ENCODE measurements at regions not wholly inside any gene's neighbourhood (a gene's known extent, or its start where the extent isn't known, plus 50 kb on each side); places are given as distances from the start of the nearest gene placed in this dataset.

DNA sequence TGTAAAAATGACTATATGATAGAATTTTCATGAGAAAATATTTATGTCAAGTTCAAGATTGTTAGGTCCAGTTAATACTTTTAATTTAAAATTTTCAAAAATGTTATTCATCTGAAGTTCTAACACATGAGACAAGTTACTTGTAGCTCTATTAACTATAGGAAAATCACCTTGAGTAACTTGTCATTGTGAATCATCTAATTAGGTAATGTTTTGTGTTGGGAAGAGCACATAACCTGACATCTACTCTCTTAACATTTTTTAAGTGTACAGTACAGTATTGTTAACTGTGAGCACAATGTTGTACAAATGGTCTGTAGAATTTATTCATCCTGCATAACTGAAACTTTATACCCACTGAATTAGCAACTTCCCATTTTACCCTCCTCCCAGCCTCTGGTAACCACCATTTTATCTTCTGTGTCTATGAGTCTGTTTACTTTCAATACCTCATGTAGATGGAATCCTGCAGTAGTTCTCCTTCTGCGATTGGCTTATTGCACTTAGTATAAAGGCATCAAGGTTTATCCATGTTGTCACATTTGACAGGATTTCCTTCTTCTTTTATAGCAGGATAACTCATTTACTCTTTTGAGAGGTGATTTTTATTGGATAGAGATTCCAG lies 54.6 kb downstream of the ARL4A start:
- intact Hi-C loops (cut with DNase I) = no loop called here
- TF ChIP-seq POLR2AphosphoS5 (IDR thresholded peaks at IDR 0.05) (no peak), EP300 (IDR thresholded peaks at IDR 0.05) (no peak), POLR2A (IDR thresholded peaks at IDR 0.05) (no peak)
- TF ChIP-seq, protein P1, sequence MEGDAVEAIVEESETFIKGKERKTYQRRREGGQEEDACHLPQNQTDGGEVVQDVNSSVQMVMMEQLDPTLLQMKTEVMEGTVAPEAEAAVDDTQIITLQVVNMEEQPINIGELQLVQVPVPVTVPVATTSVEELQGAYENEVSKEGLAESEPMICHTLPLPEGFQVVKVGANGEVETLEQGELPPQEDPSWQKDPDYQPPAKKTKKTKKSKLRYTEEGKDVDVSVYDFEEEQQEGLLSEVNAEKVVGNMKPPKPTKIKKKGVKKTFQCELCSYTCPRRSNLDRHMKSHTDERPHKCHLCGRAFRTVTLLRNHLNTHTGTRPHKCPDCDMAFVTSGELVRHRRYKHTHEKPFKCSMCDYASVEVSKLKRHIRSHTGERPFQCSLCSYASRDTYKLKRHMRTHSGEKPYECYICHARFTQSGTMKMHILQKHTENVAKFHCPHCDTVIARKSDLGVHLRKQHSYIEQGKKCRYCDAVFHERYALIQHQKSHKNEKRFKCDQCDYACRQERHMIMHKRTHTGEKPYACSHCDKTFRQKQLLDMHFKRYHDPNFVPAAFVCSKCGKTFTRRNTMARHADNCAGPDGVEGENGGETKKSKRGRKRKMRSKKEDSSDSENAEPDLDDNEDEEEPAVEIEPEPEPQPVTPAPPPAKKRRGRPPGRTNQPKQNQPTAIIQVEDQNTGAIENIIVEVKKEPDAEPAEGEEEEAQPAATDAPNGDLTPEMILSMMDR (IDR thresholded peaks at IDR 0.05) = no peak
- H3K9me3 ChIP-seq = no peaks in the 10 kb centered on the region
- 2 to 24% methylated on average over 1 of the region's 1 CpG for WGBS, 2 donors
- no peaks in the 10 kb centered on the region for H3K27me3 ChIP-seq
- no peak for DNase-seq
- H3K36me3 ChIP-seq = no peaks in the 10 kb centered on the region
- H3K27ac ChIP-seq = no peak overlapping the region
- H3K4me1 ChIP-seq = no peaks in the 10 kb centered on the region
- H3K4me3 ChIP-seq = no peak overlapping the region

DNA sequence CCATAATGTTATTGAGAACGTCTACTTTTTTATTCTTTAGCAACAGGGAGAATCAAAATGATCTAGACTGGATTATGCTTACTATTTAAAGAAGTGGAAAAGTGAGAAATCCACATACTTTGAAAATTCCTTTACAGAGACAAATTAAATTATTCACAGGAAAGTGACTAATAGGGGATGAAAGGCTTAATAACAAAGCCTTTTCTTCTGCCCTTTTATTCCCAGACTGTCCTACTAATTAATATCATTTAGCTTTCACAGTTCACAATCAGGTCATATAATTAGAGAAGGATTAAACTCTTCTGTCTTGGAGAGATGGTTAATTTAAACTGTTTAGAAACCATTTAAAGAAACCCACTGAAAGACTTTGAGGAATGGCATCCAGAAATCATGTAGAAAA lies 58.8 kb downstream of the ARL4A start:
- intact Hi-C loops (cut with DNase I) = no loop called here
- H3K27ac ChIP-seq = no peak overlapping the region
- H3K4me3 ChIP-seq = no peak overlapping the region

DNA sequence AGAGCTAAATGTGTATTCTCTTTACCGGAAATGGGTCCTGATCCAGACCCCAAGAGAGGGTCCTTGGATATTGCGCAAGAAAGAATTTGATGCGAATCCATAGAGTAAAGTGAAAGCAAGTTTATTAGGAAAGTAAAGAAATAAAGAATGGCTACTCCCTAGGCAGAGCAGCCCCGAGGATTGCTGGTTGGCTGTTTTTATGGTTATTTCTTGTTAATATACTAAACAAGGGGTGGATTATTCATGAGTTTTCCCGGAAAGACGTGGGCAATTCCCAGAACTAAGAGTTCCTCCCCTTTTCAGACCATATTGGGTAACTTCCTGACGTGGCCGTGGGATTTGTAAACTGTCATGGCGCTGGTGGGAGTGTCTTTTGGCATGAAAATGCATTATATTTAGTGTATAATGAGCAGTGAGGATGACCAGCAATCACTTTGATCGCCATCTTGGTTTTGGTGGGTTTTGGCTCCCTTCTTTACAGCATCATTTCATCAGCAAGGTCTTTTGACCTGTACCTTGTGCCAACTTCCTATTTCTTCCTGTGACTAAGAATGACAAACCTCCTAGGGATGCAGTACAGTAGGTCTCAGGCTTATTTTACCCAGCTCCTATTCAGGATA lies 60.4 kb downstream of the ARL4A start:
- Histone ChIP-seq H3K4me1 (no peaks in the 10 kb centered on the region), H3K27me3 (no peaks in the 10 kb centered on the region), H3K9me3 (no peaks in the 10 kb centered on the region), H3K4me3 (no peak overlapping the region), H3K36me3 (no peaks in the 10 kb centered on the region), H3K27ac (no peak overlapping the region)
- 91 to 94% methylated on average over 10 of the region's 10 CpGs for WGBS, 2 donors
- intact Hi-C loops (cut with DNase I) = no loop called here
- TF ChIP-seq POLR2A (IDR thresholded peaks at IDR 0.05) = no peak
- no peak for TF ChIP-seq EP300 (IDR thresholded peaks at IDR 0.05)
- no peak for TF ChIP-seq POLR2AphosphoS5 (IDR thresholded peaks at IDR 0.05)
- TF ChIP-seq, protein P1 (IDR thresholded peaks at IDR 0.05) = no peak
- DNase-seq = no peak

More for the DNA sequence above, 58.8 kb downstream of the ARL4A start:
- H3K4me1 ChIP-seq = no peaks in the 10 kb centered on the region
- H3K9me3 ChIP-seq = no peaks in the 10 kb centered on the region
- 8 to 51% methylated on average over 1 of the region's 1 CpG for WGBS, 2 donors
- DNase-seq = no peak
- no peaks in the 10 kb centered on the region for H3K36me3 ChIP-seq
- TF ChIP-seq EP300 (IDR thresholded peaks at IDR 0.05) (no peak), POLR2AphosphoS5 (IDR thresholded peaks at IDR 0.05) (no peak), POLR2A (IDR thresholded peaks at IDR 0.05) (no peak)
- TF ChIP-seq, protein P1 (IDR thresholded peaks at IDR 0.05) = no peak
- H3K27me3 ChIP-seq = no peaks in the 10 kb centered on the region

- Histone ChIP-seq H3K9me3 (no peaks in the 10 kb centered on the region), H3K36me3 (no peaks in the 10 kb centered on the region), H3K27me3 (no peaks in the 10 kb centered on the region), H3K4me3 (no peak overlapping the region), H3K4me1 (no peaks in the 10 kb centered on the region), H3K27ac (no peak overlapping the region)
- no peak for DNase-seq
- intact Hi-C loops (cut with DNase I) = no loop called here
- 82 to 87% methylated on average over 3 of the region's 3 CpGs for WGBS, 2 donors
- TF ChIP-seq, protein P1 (IDR thresholded peaks at IDR 0.05) = no peak
- TF ChIP-seq EP300 (IDR thresholded peaks at IDR 0.05) = no peak
- TF ChIP-seq POLR2A (IDR thresholded peaks at IDR 0.05) = no peak
- no peak for TF ChIP-seq POLR2AphosphoS5 (IDR thresholded peaks at IDR 0.05)
Observed at GRCh38 chr7:12749069-12749468, 61.6 kb downstream of the ARL4A start.

Data from sigmoid colon (tissue), 6 donors.